ENCODE measurements at regions not wholly inside any gene's neighbourhood (a gene's known extent, or its start where the extent isn't known, plus 50 kb on each side); places are given as distances from the start of the nearest gene placed in this dataset.
"Not testable (repeated sequence)": the region's sequence is repeated elsewhere in the genome, so short reads cannot be mapped to it uniquely, and the experiment has no call there.

- no peak overlapping the region for H3K4me3 Mint-ChIP-seq
- peaks cover 0 to 8% of the 10 kb centered on the region in 2 donors for H3K9me3 Mint-ChIP-seq
- DNase-seq (no peak), ATAC-seq (no peak)
- H3K4me1 Mint-ChIP-seq, result no peaks in the 10 kb centered on the region
- no peak overlapping the region for H3K27ac Mint-ChIP-seq
- H3K27me3 Mint-ChIP-seq, result no peaks in the 10 kb centered on the region
Observed at GRCh38 chr6:9710574-9710973, 704.3 kb downstream of the TFAP2A start.

DNA sequence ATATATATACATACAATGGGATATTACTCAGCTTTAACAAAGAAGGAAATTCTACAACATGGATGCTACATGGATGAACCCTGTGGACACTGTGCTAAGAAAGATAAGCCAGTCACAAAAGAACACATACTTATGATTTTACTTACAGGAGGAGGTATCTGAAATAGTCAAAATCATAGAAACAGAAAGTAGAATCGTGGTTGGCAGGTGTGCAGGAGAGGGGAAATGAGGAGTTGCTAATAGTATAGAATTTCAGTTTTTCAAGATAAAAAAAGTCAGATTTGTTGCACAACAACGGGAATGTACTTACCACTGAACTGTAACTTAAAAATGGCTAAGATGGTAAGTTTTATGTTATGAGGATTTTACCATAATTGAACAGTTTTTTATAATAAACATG is 706.3 kb downstream of the TFAP2A start:
- no peaks in the 10 kb centered on the region for H3K9me3 Mint-ChIP-seq
- H3K4me1 Mint-ChIP-seq, result no peaks in the 10 kb centered on the region
- no peak overlapping the region for H3K27ac Mint-ChIP-seq
- H3K4me3 Mint-ChIP-seq, result no peak overlapping the region
- ATAC-seq, result no peak
- H3K27me3 Mint-ChIP-seq, result no peaks in the 10 kb centered on the region
- no peak for DNase-seq

DNA sequence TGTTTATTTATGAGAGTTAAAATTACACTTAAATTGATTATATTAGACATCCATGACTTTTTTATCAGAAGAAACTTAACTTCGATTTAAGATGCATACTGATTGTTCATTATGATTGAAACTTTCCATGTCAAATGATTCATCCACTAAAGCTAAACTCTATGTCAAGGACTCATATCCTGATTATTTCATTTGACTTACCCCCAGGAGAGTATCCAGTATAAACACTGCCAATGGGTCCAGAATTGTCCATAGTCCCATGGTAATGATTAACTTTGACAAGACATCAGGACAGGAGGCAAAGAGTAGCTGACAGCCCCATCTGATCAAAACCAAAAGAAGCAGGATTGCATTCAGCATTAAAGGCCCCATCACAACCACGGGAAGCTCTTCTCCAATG is 709.9 kb downstream of the TFAP2A start:
- H3K4me1 Mint-ChIP-seq, result no peaks in the 10 kb centered on the region
- no peak overlapping the region for H3K4me3 Mint-ChIP-seq

GRCh38 chr6:9702914-9703313 is 712.0 kb downstream of the TFAP2A start:
- H3K27me3 Mint-ChIP-seq, result no peaks in the 10 kb centered on the region
- H3K27ac Mint-ChIP-seq, result no peak overlapping the region
- no peaks in the 10 kb centered on the region for H3K9me3 Mint-ChIP-seq
- H3K4me1 Mint-ChIP-seq, result no peaks in the 10 kb centered on the region
- DNase-seq (no peak), ATAC-seq (no peak)
- H3K4me3 Mint-ChIP-seq, result no peak overlapping the region

More for the DNA sequence above, 709.9 kb downstream of the TFAP2A start:
- H3K9me3 Mint-ChIP-seq, result no peaks in the 10 kb centered on the region
- no peak for DNase-seq
- ATAC-seq, result no peak
- H3K27ac Mint-ChIP-seq, result no peak overlapping the region
- no peaks in the 10 kb centered on the region for H3K27me3 Mint-ChIP-seq

DNA sequence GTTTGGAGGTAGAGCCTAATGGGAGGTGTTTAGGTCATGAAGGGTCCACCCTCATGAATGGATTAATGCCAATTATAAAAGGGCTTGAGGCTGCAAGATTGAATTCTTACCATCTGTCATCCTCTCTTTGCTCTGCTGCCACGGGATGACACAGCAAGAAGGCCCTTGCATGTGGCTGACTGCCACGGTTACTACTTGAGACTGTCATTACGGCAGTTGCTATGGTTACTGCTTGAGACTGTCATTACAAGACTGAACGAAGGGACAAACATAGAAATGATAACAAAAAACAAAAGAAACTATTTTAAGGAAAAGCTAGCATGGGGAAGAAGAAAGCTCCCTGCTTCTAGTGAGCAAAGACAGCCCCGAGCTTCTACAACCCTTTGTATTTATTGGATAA is 715.0 kb downstream of the TFAP2A start:
- Mint-ChIP-seq H3K27me3 (no peaks in the 10 kb centered on the region), H3K27ac (no peak overlapping the region), H3K4me3 (no peak overlapping the region), H3K4me1 (no peaks in the 10 kb centered on the region), H3K9me3 (no peaks in the 10 kb centered on the region)
- DNase-seq, result no peak
- no peak for ATAC-seq

DNA sequence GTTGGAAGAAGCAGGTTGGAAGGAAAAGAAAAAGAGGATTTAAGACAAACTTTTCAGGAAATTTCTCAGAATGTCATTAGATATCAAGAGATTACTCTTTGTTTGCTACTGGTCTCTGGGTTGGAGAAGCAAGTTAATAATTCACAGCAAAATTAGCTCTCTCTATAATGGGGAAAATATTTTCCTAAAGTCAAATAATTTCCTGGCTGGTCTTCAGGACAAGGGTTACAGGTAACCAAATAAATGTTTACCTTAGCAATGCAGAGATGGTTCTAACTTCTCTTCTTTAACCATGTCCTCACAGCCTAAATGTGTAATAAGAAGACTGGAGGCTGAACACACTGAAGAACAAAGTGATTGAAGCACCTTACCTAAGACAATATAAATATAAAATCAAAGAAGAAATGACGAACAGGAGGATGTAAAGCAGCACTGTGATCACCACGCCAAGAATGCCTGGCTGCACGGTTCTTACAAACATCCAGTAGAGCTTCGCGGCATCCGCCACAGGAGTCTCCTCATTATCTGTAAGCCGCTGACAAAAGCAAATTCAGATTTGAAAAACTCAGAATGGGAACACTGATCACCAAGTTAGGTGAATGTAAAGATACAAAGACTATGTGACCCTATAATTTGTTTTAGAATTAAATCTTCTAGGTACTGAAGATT is 717.5 kb downstream of the TFAP2A start:
- Mint-ChIP-seq H3K9me3 (peaks cover 0 to 3% of the 10 kb centered on the region in 2 donors), H3K4me3 (no peak overlapping the region), H3K27me3 (no peaks in the 10 kb centered on the region), H3K27ac (no peak overlapping the region), H3K4me1 (no peaks in the 10 kb centered on the region)
- DNase-seq (no peak), ATAC-seq (no peak)

DNA sequence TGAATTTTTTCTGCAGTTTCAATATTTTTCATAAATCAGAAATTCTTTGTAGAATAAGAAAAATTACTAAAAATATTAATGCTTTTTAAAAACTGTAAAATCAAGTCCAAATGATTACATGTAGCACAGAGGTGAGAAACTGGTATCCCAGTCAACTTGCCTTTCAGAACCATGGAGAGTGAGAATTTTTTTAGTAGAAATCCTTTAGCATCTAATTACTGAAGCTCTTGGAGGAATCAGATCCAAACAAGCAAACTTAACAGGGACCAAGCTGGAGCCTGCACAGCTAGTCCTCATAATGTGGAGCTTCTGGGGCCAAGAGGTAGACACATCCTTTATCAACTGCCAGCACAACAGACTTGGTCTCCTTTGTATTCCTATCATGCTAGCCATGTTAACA is 724.5 kb downstream of the TFAP2A start:
- H3K4me3 Mint-ChIP-seq, result no peak overlapping the region
- ATAC-seq (no peak), DNase-seq (no peak)
- H3K9me3 Mint-ChIP-seq, result peaks cover 0 to 4% of the 10 kb centered on the region in 2 donors
- no peak overlapping the region for H3K27ac Mint-ChIP-seq
- H3K4me1 Mint-ChIP-seq, result no peaks in the 10 kb centered on the region
- no peaks in the 10 kb centered on the region for H3K27me3 Mint-ChIP-seq

DNA sequence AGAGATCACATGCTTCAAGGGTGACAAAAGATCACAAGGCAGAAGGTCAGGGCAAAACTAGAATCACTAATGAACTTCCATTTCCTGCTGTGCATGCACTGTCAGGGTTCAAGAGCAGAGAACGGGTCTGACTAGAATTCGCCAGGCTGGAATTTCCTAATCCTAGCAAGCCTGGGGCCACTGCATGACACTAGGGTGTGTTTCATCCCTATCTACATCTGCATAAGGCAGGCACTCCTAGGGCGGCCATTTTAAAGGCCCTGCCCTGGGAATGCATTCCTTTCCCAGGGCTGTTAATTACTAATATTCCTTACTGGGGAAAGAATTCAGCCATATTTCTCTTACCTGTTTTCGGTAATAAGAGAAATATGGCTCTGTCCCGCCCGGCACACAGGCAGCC is 734.1 kb downstream of the TFAP2A start:
- H3K9me3 Mint-ChIP-seq, result peaks cover 4 to 19% of the 10 kb centered on the region in 2 donors
- not testable (repeated sequence) for H3K27me3 Mint-ChIP-seq, H3K4me1 Mint-ChIP-seq, ATAC-seq, DNase-seq, H3K4me3 Mint-ChIP-seq, H3K27ac Mint-ChIP-seq

GRCh38 chr6:9675122-9675521 is 739.8 kb downstream of the TFAP2A start:
- no peak overlapping the region for H3K4me3 Mint-ChIP-seq

DNA sequence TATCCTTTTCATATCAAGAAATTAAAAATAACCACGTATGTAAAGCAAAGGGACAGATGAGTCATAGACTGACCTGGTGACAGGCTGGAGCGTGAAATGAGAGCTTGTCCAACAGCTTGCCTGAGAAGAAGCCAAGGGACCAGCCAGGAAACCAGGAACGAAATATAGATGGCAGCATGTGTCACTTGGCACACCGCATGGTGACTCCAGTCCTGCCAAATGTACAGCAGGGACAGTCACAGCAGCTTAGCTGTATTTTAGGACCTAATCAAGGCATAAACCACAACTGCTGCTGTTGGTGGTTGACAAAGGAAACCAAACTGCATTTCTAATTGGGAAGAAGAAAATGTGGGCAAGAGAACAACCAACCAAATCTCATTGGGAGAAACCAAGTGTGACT is 755.0 kb downstream of the TFAP2A start:
- H3K9me3 Mint-ChIP-seq, result peaks cover 4 to 7% of the 10 kb centered on the region in 2 donors
- H3K27ac Mint-ChIP-seq, result no peak overlapping the region
- ATAC-seq, result no peak
- no peaks in the 10 kb centered on the region for H3K4me1 Mint-ChIP-seq
- no peak for DNase-seq
- H3K27me3 Mint-ChIP-seq, result no peaks in the 10 kb centered on the region
- H3K4me3 Mint-ChIP-seq, result no peak overlapping the region

More at GRCh38 chr6:9675122-9675521, 739.8 kb downstream of the TFAP2A start:
- Mint-ChIP-seq H3K9me3 (peaks cover 4 to 19% of the 10 kb centered on the region in 2 donors), H3K4me1 (no peaks in the 10 kb centered on the region), H3K27ac (no peak overlapping the region), H3K27me3 (no peaks in the 10 kb centered on the region)
- ATAC-seq (no peak), DNase-seq (no peak)

GRCh38 chr6:9657994-9658393 is 756.9 kb downstream of the TFAP2A start:
- H3K27me3 Mint-ChIP-seq, result no peaks in the 10 kb centered on the region
- no peak for DNase-seq
- no peak overlapping the region for H3K27ac Mint-ChIP-seq
- H3K4me3 Mint-ChIP-seq, result no peak overlapping the region
- no peak for ATAC-seq
- H3K4me1 Mint-ChIP-seq, result no peaks in the 10 kb centered on the region
- H3K9me3 Mint-ChIP-seq, result peaks cover 4 to 7% of the 10 kb centered on the region in 2 donors

DNA sequence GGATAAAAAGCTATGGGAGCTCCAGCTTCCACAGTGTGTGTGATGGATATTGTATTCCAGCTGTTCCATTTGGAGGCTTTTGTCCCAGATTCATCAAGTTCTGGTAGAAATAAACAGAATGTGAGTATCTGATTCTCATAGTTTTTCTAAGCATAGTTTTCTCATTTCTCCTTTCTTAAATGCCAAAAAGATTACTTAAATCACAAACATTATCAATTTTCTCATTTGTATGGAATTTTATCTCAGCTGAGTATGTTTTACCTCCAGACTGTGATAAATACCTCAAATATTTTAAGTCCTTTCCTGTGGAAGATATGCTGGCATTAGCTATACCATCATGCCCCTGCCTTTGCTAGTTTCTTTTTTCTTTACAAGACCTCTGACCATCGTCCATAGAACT is 767.3 kb downstream of the TFAP2A start:
- peaks cover 5 to 9% of the 10 kb centered on the region in 2 donors for H3K9me3 Mint-ChIP-seq
- ATAC-seq (no peak), DNase-seq (no peak)
- no peaks in the 10 kb centered on the region for H3K27me3 Mint-ChIP-seq
- H3K27ac Mint-ChIP-seq, result no peak overlapping the region
- no peak overlapping the region for H3K4me3 Mint-ChIP-seq
- no peaks in the 10 kb centered on the region for H3K4me1 Mint-ChIP-seq

DNA sequence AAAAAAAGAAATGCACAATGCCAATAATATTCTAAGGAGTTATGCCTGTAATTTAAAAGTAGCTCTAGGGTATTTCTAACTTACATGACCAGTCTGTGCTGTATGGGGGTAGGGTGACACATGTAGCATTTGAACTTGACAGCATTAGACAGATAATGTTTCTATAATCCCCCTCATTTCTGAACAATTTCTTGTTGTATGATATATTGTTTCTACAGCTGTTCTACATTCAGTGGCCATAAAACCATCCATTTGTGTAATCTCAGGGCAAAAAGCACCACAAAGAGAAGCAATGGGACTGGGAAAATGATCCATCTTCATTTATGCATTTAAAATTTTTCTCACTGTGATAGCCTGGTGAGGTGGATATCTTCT is 767.8 kb downstream of the TFAP2A start:
- Mint-ChIP-seq H3K4me3 (no peak overlapping the region), H3K4me1 (no peaks in the 10 kb centered on the region), H3K9me3 (peaks cover 5 to 9% of the 10 kb centered on the region in 2 donors), H3K27ac (no peak overlapping the region), H3K27me3 (no peaks in the 10 kb centered on the region)
- ATAC-seq, result no peak
- DNase-seq, result no peak

DNA sequence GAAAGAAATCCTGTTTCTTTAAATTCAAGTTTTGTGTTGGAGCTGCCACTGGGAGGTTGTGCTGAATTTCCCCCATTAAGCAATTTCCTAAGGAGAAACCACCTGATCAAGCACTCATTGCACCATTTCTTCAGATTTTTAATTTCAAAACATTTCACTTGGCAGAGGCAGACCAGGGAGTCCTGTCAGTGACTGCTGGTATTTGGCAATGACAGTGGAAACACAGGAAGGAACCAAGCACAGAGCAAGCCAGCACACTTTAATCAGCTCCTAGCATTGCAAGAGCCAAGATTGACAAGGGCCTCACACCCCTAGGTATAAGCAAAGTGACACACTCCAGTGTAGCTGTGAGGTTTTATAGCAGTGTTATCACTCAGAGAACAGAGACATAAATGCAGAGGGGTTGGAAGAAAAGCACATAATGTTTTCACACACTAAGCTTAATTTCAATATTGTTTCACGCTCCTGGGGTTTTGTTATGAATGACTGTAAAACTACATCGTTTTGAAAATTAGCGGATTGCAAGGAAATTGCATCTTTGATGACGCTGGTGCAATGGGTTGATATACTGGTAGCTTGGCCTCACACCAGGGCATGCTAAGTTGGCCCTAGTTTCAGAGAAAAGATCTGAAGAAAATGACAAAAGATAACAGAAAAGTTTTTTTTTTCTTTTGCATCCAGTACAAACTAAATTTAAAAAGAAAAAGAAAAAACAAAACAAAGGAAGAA is 768.4 kb downstream of the TFAP2A start:
- Mint-ChIP-seq H3K4me3 (no peak overlapping the region), H3K27me3 (no peaks in the 10 kb centered on the region), H3K27ac (no peak overlapping the region), H3K4me1 (no peaks in the 10 kb centered on the region), H3K9me3 (peaks cover 5 to 9% of the 10 kb centered on the region in 2 donors)
- ATAC-seq (no peak), DNase-seq (no peak)

- ATAC-seq, result no peak
- H3K4me1 Mint-ChIP-seq, result no peaks in the 10 kb centered on the region
- no peaks in the 10 kb centered on the region for H3K27me3 Mint-ChIP-seq
- no peak for DNase-seq
- no peak overlapping the region for H3K27ac Mint-ChIP-seq
- no peak overlapping the region for H3K4me3 Mint-ChIP-seq
- H3K9me3 Mint-ChIP-seq, result peaks cover 0 to 13% of the 10 kb centered on the region in 2 donors
Observed at GRCh38 chr6:9638861-9639260, 776.0 kb downstream of the TFAP2A start.

DNA sequence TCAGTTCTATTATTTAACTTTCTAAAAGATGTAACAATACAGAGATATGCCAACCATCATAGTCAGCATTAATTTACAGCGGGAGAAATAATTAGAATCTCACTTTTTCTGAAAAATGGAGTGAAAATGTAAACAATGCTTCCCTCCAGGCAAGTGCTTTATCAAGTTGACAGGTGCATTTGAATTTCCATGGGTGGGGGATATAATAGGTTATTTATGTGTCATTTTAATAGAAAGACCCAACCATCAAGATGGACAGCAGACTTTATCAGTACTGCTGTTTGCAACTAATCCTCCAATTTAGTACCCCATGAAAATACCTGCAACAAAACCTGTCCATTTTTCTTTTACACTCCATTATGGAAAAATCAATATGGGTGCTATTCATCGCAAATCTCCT is 780.1 kb downstream of the TFAP2A start:
- Mint-ChIP-seq H3K4me1 (no peaks in the 10 kb centered on the region), H3K9me3 (peaks cover 6 to 14% of the 10 kb centered on the region in 2 donors), H3K27ac (no peak overlapping the region), H3K4me3 (no peak overlapping the region), H3K27me3 (no peaks in the 10 kb centered on the region)
- DNase-seq (no peak), ATAC-seq (no peak)

All from stimulated activated naive CD8-positive, alpha-beta T cell treated with anti-CD3 and anti-CD28 coated beads, Interleukin-15, amount 100 ng/mL, for 72 hours (primary cell).